Fibroblast of villous mesenchyme (primary cell): ENCODE measurements at regions not wholly inside any gene's neighbourhood (a gene's known extent, or its start where the extent isn't known, plus 50 kb on each side); places are given as distances from the start of the nearest gene placed in this dataset.

ENCODE experiments used
- DNase-seq: peaks from one replicate; pipeline ENCODE4 v3.0.0-alpha.2; 2010; ENCODE audit warnings: low read depth
- H3K4me3 ChIP-seq: 2 replicates; pipeline ENCODE4 v1.5.1; 2011; ENCODE audit warnings: low read depth, mild to moderate bottlenecking, low read length
- CTCF ChIP-seq: IDR thresholded peaks from 2 replicates; pipeline ENCODE4 v1.5.1; 2012; ENCODE audit warnings: low read depth, mild to moderate bottlenecking, low read length; ENCODE audit not compliant: insufficient read depth

- no peak for TF ChIP-seq CTCF
- H3K4me3 ChIP-seq: no peak overlapping the region
- no peak for DNase-seq
These were observed 74.6 kb upstream of the KIF5B start for GRCh38 chr10:32130788-32131187.

GRCh38 chr10:32125023-32125422 is 68.8 kb upstream of the KIF5B start:
- TF ChIP-seq CTCF: no peak
- H3K4me3 ChIP-seq: no peak overlapping the region
- no peak for DNase-seq

- H3K4me3 ChIP-seq: no peak overlapping the region
- DNase-seq: no peak
- no peak for TF ChIP-seq CTCF
These were observed 66.8 kb upstream of the KIF5B start for GRCh38 chr10:32123021-32123420.

GRCh38 chr10:32121648-32122047 is 65.4 kb upstream of the KIF5B start:
- DNase-seq: no peak
- TF ChIP-seq CTCF: no peak
- no peak overlapping the region for H3K4me3 ChIP-seq

GRCh38 chr10:32120147-32120546 is 63.9 kb upstream of the KIF5B start:
- no peak for DNase-seq
- no peak for TF ChIP-seq CTCF
- H3K4me3 ChIP-seq: no peak overlapping the region

- no peak for TF ChIP-seq CTCF
- DNase-seq: no peak
- no peak overlapping the region for H3K4me3 ChIP-seq
These were observed 58.3 kb upstream of the KIF5B start for GRCh38 chr10:32114508-32114907.

GRCh38 chr10:32112055-32112454 is 55.8 kb upstream of the KIF5B start:
- peak; percentile 7 for DNase-seq
- no peak for TF ChIP-seq CTCF
- no peak overlapping the region for H3K4me3 ChIP-seq
